ENCODE measurements at regions not wholly inside any gene's neighbourhood (a gene's known extent, or its start where the extent isn't known, plus 50 kb on each side); places are given as distances from the start of the nearest gene placed in this dataset.

DNA sequence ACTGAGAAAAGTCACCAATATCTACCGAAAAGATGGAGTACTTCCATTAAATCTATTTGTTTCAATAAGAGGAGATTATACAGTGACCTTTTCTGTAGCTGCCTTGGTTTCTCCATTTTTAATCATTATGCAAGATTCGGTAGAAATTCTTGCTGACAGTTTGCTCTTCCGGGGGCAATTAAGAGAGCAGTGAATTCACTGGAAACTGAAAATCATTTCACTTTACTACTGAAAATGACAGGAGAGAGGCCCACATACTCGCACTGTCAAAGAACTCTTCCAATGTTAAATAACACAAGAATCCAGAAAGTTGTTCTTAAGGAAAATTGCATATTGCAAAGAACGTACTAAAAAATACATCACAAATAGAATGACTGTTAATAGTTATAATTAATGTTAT, 699.3 kb downstream of the CBLN2 start:
- Mint-ChIP-seq H3K27ac (no peak overlapping the region), H3K36me3 (ENCODE audit: low read depth) (no peaks in the 10 kb centered on the region), H3K27me3 (no peaks in the 10 kb centered on the region), H3K4me1 (no peaks in the 10 kb centered on the region), H3K4me3 (no peak overlapping the region), H3K9me3 (peaks cover 31% of the 10 kb centered on the region)
- ChIA-PET POLR2A (no interaction called here), CTCF (no interaction called here)
- DNase-seq: no peak

DNA sequence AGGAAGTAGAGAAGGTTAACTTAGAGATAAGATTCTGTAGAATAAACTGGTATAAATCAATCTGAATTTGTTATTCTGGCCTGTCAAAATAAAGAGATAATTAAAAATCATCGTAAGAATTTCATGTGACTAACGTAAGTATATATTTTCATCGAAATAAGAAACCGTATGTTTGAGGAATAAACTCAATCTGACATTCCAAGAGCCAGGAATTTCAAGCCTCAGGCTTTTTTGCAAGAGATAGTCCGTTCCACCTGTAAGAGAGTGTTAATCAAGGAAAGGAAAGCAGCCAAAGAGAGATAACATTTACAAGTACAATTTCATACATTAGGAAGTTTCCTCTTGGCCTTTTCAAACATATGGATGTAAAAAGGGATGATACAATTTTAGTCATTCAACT, 701.5 kb downstream of the CBLN2 start:
- ChIA-PET CTCF (no interaction called here), POLR2A (no interaction called here)
- H3K36me3 Mint-ChIP-seq (ENCODE audit: low read depth): no peaks in the 10 kb centered on the region

GRCh38 chr18:71837547-71837946, 706.6 kb downstream of the CBLN2 start:
- H3K9me3 Mint-ChIP-seq: peaks cover 10% of the 10 kb centered on the region
- no peaks in the 10 kb centered on the region for H3K27me3 Mint-ChIP-seq

More for the DNA sequence above, 701.5 kb downstream of the CBLN2 start:
- Mint-ChIP-seq H3K4me3 (no peak overlapping the region), H3K27ac (no peak overlapping the region), H3K27me3 (no peaks in the 10 kb centered on the region), H3K9me3 (peaks cover 16% of the 10 kb centered on the region), H3K4me1 (no peaks in the 10 kb centered on the region)
- no peak for DNase-seq

DNA sequence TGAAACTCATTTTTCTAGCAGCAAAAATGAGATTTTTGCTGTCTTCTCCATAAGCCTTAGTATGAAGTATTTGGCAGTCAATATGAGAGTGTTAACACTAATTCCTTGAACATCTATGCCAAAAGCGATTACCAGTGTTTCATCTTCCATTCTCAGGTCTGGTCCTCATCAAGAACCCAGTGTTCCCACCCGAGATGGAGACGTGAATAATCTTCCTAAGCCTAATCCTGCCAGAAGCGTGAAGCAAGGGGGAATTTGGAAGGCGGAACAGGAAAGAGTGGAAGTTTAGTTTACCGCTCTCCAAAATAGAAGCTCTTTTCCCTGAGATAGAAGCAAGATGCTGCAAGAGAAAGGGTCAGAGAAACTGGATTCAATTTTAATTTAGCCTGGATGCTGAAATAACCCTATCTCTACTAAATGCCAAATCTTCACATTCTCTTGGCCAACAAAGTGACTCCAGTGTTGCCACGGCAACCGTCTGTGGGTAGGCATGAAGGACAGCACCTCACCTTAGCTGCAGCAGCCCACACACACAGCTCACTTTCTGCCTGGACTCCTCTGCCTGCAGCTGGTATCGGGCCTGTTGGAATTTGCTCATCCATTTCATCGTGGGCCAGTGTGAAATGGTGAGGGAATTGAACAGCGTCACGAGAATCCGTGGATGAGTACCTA, 711.1 kb downstream of the CBLN2 start:
- ChIA-PET CTCF (no interaction called here), POLR2A (no interaction called here)
- no peak overlapping the region for H3K27ac Mint-ChIP-seq
- no peak for DNase-seq
- no peak overlapping the region for H3K4me3 Mint-ChIP-seq
- H3K27me3 Mint-ChIP-seq: no peaks in the 10 kb centered on the region
- H3K36me3 Mint-ChIP-seq (ENCODE audit: low read depth): no peaks in the 10 kb centered on the region
- H3K4me1 Mint-ChIP-seq: no peaks in the 10 kb centered on the region
- H3K9me3 Mint-ChIP-seq: peaks cover 6% of the 10 kb centered on the region

More at GRCh38 chr18:71837547-71837946, 706.6 kb downstream of the CBLN2 start:
- H3K4me3 Mint-ChIP-seq: no peak overlapping the region
- H3K36me3 Mint-ChIP-seq (ENCODE audit: low read depth): no peaks in the 10 kb centered on the region
- ChIA-PET POLR2A (no interaction called here), CTCF (no interaction called here)
- H3K4me1 Mint-ChIP-seq: no peaks in the 10 kb centered on the region
- H3K27ac Mint-ChIP-seq: no peak overlapping the region
- DNase-seq: no peak

DNA sequence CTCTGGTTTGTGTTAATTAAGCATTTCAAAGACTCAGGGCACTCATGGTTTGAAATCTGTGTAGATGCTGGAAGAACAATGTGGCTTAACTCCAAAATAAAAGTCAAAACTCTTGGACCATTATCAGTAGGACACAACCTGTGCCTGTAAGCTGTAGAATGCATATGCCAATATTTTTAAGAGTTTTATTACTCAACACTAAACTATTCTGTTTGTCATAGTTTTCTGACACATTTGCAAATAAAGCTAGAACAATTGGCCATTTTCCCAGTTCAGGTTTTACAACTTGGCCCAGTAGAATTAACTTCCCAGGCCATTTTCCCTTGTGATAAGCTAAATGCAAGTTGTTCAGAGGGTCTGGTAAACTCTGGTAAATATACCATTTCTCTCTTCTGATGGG, 713.1 kb downstream of the CBLN2 start:
- ChIA-PET POLR2A (no interaction called here), CTCF (no interaction called here)
- Mint-ChIP-seq H3K36me3 (ENCODE audit: low read depth) (no peaks in the 10 kb centered on the region), H3K4me1 (no peaks in the 10 kb centered on the region), H3K4me3 (no peak overlapping the region), H3K27me3 (no peaks in the 10 kb centered on the region), H3K9me3 (peaks cover 6% of the 10 kb centered on the region), H3K27ac (no peak overlapping the region)
- no peak for DNase-seq

DNA sequence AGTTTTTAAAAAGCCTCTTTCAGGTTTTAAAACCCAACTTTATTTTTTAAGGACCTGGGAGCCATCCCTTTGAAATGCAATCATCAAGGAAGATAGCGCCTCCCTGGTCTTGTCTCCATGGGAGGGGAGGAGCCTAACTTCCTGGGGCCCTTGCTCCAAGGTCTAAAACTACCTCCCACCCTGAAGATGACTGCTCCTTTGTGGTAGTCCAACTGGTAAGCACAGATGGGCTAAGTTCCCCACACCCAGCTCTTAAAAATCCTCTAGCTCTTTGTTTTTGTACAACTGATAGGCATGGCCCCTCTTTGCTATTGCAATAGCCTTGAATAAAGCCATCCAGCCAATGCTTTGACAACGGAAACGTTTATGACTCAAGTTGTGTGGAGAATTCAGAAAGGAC, 716.8 kb downstream of the CBLN2 start:
- Mint-ChIP-seq H3K4me3 (no peak overlapping the region), H3K4me1 (no peaks in the 10 kb centered on the region), H3K27ac (no peak overlapping the region), H3K36me3 (ENCODE audit: low read depth) (no peaks in the 10 kb centered on the region), H3K9me3 (no peaks in the 10 kb centered on the region), H3K27me3 (no peaks in the 10 kb centered on the region)
- CTCF ChIA-PET: no interaction called here
- POLR2A ChIA-PET: no interaction called here
- no peak for DNase-seq

DNA sequence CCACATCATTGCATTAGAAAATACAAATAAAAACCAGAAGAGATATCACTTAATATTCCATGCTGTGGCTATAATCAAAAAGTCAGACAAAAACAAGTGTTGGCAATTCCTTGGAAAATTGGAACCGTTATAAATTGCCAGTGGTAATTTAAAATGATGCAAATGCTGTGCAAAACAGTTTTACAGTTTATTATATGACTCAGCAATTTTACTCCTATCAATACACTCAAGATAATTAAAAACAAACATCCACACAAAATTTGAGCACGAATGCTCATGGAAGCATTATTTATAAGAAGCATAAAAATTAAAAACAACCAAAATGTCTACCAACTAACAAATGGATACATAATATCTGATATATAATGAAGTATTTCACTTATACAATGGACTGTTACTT, 728.8 kb downstream of the CBLN2 start:
- H3K4me3 Mint-ChIP-seq: no peak overlapping the region
- DNase-seq: no peak
- no peaks in the 10 kb centered on the region for H3K4me1 Mint-ChIP-seq
- ChIA-PET POLR2A (no interaction called here), CTCF (no interaction called here)
- no peaks in the 10 kb centered on the region for H3K36me3 Mint-ChIP-seq (ENCODE audit: low read depth)
- H3K27me3 Mint-ChIP-seq: no peaks in the 10 kb centered on the region
- no peaks in the 10 kb centered on the region for H3K9me3 Mint-ChIP-seq
- H3K27ac Mint-ChIP-seq: no peak overlapping the region

GRCh38 chr18:71809711-71810110, 734.4 kb downstream of the CBLN2 start:
- no peaks in the 10 kb centered on the region for H3K4me1 Mint-ChIP-seq
- no peak overlapping the region for H3K27ac Mint-ChIP-seq
- ChIA-PET POLR2A (no interaction called here), CTCF (no interaction called here)
- no peak for DNase-seq
- H3K27me3 Mint-ChIP-seq: no peaks in the 10 kb centered on the region
- H3K36me3 Mint-ChIP-seq (ENCODE audit: low read depth): no peaks in the 10 kb centered on the region
- H3K4me3 Mint-ChIP-seq: no peak overlapping the region
- peaks cover 3% of the 10 kb centered on the region for H3K9me3 Mint-ChIP-seq

GRCh38 chr18:71808616-71809015, 735.5 kb downstream of the CBLN2 start:
- ChIA-PET CTCF (no interaction called here), POLR2A (no interaction called here)
- no peaks in the 10 kb centered on the region for H3K36me3 Mint-ChIP-seq (ENCODE audit: low read depth)
- no peaks in the 10 kb centered on the region for H3K27me3 Mint-ChIP-seq
- DNase-seq: no peak
- H3K9me3 Mint-ChIP-seq: peaks cover 9% of the 10 kb centered on the region
- H3K27ac Mint-ChIP-seq: no peak overlapping the region
- H3K4me1 Mint-ChIP-seq: no peaks in the 10 kb centered on the region
- H3K4me3 Mint-ChIP-seq: no peak overlapping the region

DNA sequence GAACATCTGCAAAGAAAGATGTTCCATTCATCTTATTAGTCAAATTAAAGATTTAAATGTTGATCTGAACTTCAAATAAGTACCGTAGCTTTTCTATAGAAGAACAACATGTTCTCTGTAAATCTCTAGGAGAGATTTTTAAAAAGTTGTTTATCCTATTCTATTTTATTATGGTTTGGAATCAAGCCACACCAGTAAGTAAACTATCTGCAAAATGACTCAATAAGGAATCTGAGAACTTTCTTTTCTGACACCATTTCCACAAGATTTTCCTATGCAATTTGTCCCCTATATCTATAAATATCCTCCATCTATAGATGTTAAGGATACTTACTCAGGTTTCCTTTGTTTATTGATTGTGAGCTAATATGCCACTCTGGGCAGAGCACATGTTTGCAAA, 736.6 kb downstream of the CBLN2 start:
- Mint-ChIP-seq H3K4me1 (no peaks in the 10 kb centered on the region), H3K4me3 (no peak overlapping the region), H3K27ac (no peak overlapping the region), H3K9me3 (peaks cover 9% of the 10 kb centered on the region), H3K27me3 (no peaks in the 10 kb centered on the region), H3K36me3 (ENCODE audit: low read depth) (no peaks in the 10 kb centered on the region)
- CTCF ChIA-PET: no interaction called here
- POLR2A ChIA-PET: no interaction called here
- DNase-seq: no peak

- Mint-ChIP-seq H3K27me3 (no peaks in the 10 kb centered on the region), H3K4me1 (no peaks in the 10 kb centered on the region), H3K9me3 (peaks cover 7% of the 10 kb centered on the region), H3K27ac (no peak overlapping the region), H3K36me3 (ENCODE audit: low read depth) (no peaks in the 10 kb centered on the region), H3K4me3 (no peak overlapping the region)
- POLR2A ChIA-PET: no interaction called here
- CTCF ChIA-PET: no interaction called here
- no peak for DNase-seq
These were observed 745.0 kb downstream of the CBLN2 start for GRCh38 chr18:71798986-71799673.

DNA sequence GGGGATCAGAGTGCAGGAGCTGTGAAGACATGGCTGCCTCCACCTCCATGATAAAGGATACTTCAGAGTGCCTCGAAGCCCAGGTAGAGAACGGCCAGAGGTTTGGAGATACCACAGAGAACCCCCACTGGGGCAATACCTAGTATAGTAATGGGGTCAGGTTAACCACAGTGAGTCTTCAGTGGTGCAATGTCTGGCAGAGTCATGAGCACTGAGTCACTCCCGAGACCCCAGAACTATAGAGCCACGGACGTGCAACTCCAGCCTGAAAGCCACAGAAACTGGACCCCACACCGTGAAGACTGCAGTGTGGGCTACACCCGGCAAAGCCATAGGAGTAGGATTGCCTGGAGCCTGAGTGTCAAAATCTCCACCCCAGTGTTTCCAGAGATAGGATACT, 746.6 kb downstream of the CBLN2 start:
- no peaks in the 10 kb centered on the region for H3K4me1 Mint-ChIP-seq
- peaks cover 2% of the 10 kb centered on the region for H3K9me3 Mint-ChIP-seq
- no peak for DNase-seq
- ChIA-PET POLR2A (no interaction called here), CTCF (no interaction called here)
- no peaks in the 10 kb centered on the region for H3K27me3 Mint-ChIP-seq
- no peak overlapping the region for H3K27ac Mint-ChIP-seq
- no peak overlapping the region for H3K4me3 Mint-ChIP-seq
- no peaks in the 10 kb centered on the region for H3K36me3 Mint-ChIP-seq (ENCODE audit: low read depth)

DNA sequence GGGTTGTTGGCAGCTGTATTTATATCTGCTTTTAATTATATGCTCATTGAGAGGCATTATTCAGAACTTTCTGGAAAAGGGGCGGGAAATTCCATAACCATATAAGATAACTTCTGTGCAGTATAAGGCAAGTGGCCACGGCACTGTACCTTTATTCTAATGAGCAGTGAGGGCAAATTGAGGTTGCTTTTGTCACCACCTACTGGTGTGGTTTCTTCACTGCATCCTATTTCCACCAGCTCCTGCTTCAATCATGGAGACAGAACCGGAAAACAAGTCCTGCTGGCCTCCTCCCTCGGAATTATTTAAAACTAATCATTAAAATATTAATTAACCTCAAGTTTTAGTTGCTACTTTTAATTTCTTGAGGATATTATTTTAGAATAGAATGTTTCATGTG, 759.4 kb downstream of the CBLN2 start:
- CTCF ChIA-PET: no interaction called here
- DNase-seq: no peak
- H3K27me3 Mint-ChIP-seq: no peaks in the 10 kb centered on the region
- no peak overlapping the region for H3K4me3 Mint-ChIP-seq
- no peak overlapping the region for H3K27ac Mint-ChIP-seq
- no peaks in the 10 kb centered on the region for H3K4me1 Mint-ChIP-seq
- no peaks in the 10 kb centered on the region for H3K36me3 Mint-ChIP-seq (ENCODE audit: low read depth)
- POLR2A ChIA-PET: no interaction called here
- peaks cover 6% of the 10 kb centered on the region for H3K9me3 Mint-ChIP-seq

DNA sequence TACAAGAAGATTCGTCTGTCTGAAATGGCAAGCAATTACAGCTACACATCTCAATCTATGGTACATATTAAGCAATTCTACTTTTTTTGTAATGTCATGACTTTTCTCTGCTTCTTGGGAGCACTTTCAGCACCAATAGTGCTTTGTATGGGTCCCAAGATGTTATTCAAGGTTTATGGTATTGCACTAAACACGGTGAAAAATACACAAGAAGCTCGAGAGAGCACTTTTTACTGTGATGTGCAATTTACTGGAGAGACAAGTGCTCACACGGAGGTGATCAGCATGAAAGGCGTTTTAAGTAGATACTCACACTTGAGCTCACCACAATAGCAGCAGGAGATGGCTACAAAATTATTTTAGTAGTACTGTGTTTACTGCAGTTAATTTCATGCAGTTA, 783.6 kb downstream of the CBLN2 start:
- no peaks in the 10 kb centered on the region for H3K36me3 Mint-ChIP-seq (ENCODE audit: low read depth)
- H3K4me1 Mint-ChIP-seq: no peaks in the 10 kb centered on the region
- no peak for DNase-seq
- H3K27me3 Mint-ChIP-seq: no peaks in the 10 kb centered on the region
- ChIA-PET CTCF (no interaction called here), POLR2A (no interaction called here)
- peaks cover 15% of the 10 kb centered on the region for H3K9me3 Mint-ChIP-seq
- no peak overlapping the region for H3K27ac Mint-ChIP-seq
- H3K4me3 Mint-ChIP-seq: no peak overlapping the region
